ENCODE measurements at regions not wholly inside any gene's neighbourhood (a gene's known extent, or its start where the extent isn't known, plus 50 kb on each side); places are given as distances from the start of the nearest gene placed in this dataset.
A peak's percentile ranks its signal among the peaks of the same experiment; 100 is the strongest.

- no peak for DNase-seq (ENCODE audit: low read depth in 3 of 3, low spot score in 2 of 3)
Measured at GRCh38 chr7:67547183-67547907, 550.7 kb downstream of the TYW1 start.

GRCh38 chr7:67549126-67549525, 552.5 kb downstream of the TYW1 start:
- no peak for DNase-seq (ENCODE audit: low read depth in 3 of 3, low spot score in 2 of 3)

DNA sequence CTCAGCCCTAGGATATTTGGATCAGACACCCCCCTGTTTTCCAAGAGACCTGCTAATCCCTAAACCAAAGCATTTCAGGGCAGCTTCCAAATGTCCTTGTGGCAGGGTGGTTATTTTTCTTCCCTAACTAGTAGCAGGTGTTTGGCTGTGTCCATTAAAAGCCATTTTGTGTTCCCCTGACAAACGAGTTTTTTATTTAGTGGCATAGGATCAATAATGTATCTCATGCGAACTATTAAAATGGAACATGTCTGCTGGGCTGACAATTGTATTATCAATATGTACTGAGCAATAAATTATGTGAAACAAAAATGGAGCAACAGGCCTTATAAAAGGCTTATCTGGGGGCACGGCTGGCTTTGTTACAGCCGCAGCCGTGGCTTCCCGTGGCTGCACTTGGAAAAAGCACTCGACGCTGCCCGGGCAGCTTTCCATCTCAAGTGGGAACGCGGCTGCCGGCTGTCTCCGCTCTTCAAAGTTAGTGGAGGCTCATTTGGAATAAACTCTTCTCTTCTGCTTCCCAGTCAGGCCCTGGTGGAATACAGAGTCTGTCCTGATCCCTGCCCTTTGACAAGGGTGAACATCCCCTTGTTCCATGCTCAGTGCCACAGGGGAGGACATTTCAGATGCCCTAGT, 554.3 kb downstream of the TYW1 start:
- DNase-seq (ENCODE audit: low read depth in 3 of 3, low spot score in 2 of 3), result no peak

DNA sequence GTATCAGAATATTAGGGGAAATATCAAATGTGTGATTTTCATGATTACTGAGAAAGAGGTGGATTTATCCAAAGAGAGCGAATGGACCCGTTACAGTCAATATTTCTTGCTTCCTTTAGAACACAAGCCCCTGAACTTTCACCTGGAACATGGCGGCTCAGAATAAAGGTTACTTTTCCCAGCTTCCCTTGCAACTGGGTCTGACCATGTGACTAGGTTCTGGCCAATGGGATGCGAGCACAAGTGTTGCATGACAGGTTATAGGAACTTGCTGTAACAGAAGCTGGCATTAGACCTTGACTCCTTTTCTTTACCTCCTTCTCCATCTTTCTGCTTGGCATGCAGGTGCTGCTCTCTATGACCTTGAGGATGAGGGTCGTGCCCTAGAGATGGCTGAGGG, 556.1 kb downstream of the TYW1 start:
- no peak for DNase-seq (ENCODE audit: low read depth in 3 of 3, low spot score in 2 of 3)

GRCh38 chr7:67553378-67553777, 556.7 kb downstream of the TYW1 start:
- DNase-seq (ENCODE audit: low read depth in 3 of 3, low spot score in 2 of 3), result no peak

- no peak for DNase-seq (ENCODE audit: low read depth in 3 of 3, low spot score in 2 of 3)
Measured at GRCh38 chr7:67554986-67555385, 558.4 kb downstream of the TYW1 start.

DNA sequence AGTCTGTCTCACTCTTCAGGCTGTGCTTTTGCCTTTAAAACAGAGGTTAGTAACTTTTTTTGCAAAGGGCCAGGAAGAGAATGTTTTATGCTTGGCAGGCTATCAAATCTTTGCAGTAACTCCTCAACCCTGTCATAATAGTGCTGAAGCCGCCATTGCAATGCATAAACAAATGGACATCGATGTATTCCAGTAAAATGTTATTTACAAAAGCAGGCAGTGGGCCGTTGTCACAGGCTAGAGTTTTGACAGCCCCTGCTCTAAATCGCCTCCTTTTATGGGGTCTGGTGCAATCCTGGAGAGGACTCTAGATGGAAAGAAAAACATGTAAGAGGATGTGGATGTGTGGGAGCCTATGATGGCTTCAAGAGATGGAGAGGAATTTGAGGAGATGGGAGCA, 568.3 kb downstream of the TYW1 start:
- peak; percentile 26 to 29 (median 27) for DNase-seq (ENCODE audit: low read depth in 3 of 3, low spot score in 2 of 3)

- DNase-seq (ENCODE audit: low read depth in 3 of 3, low spot score in 2 of 3), result no peak
Measured at GRCh38 chr7:67566101-67566500, 569.5 kb downstream of the TYW1 start.

GRCh38 chr7:67571026-67571545, 574.5 kb downstream of the TYW1 start:
- no peak for DNase-seq (ENCODE audit: low read depth in 3 of 3, low spot score in 2 of 3)

GRCh38 chr7:67573639-67574038, 577.0 kb downstream of the TYW1 start:
- no peak for DNase-seq (ENCODE audit: low read depth in 3 of 3, low spot score in 2 of 3)

- DNase-seq (ENCODE audit: low read depth in 3 of 3, low spot score in 2 of 3), result no peak
Measured at GRCh38 chr7:67588631-67589030, 592.0 kb downstream of the TYW1 start.

- DNase-seq (ENCODE audit: low read depth in 3 of 3, low spot score in 2 of 3), result no peak
Measured at GRCh38 chr7:67589183-67589582, 592.5 kb downstream of the TYW1 start.

DNA sequence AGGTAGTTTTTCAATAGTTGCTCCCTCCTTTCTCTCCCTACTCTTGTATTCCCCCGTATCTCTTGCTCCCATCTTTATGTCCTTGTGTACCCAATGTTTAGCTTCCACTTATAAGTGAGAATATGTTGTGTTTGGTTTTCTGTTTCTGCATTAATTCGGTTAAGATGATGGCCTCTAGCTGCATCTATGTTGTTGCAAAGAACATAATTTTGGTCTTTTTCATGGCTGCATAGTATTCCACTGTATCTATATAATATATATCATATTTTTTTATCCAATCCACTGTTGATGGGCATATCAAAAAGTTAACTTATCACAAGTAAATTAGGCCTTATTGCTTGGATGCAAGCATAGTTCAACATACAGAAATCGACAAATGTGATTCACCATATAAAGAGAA, 594.0 kb downstream of the TYW1 start:
- no peak for DNase-seq (ENCODE audit: low read depth in 3 of 3, low spot score in 2 of 3)

GRCh38 chr7:67593794-67594193, 597.2 kb downstream of the TYW1 start:
- DNase-seq (ENCODE audit: low read depth in 3 of 3, low spot score in 2 of 3), result peak in 1 of 3 donors; percentile 32

DNA sequence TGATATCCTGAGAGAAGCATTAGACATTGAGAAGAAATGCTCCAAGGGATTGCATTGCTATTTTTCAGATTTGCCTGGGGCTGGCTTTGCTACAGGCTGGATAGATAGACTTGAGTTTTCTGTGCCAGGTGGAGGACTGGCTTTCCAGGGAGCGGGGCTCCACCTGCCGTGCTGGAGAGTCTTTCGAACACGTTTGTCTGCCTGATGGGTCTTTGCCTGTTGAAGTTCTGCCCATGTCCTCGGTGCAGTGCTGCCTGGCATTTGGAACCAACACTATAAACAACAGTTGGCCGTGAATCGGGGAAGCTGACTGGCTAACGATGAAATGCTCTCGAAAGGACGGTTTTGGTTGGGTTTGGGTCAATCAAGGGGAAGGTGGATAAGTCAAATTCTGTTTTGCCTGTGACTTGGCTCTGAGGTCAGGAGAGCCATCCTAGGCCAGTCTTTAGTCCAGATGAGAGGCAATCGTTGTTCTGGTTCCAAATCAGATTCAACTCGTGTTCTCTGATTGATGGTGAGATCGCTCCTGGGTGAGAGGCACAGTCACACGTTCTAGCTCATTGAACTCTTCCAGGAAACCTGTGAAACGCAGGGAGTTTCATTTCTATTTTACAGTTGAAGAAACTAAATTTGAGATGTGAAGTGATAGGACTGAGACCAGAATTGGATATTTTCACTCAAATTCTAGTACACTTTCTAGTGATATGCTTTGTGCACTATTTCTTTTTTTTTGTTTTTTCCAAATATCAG, 599.0 kb downstream of the TYW1 start:
- no peak for DNase-seq (ENCODE audit: low read depth in 3 of 3, low spot score in 2 of 3)

GRCh38 chr7:67597161-67597560, 600.5 kb downstream of the TYW1 start:
- DNase-seq (ENCODE audit: low read depth in 3 of 3, low spot score in 2 of 3), result no peak

GRCh38 chr7:67598469-67598868, 601.8 kb downstream of the TYW1 start:
- DNase-seq (ENCODE audit: low read depth in 3 of 3, low spot score in 2 of 3), result no peak

- no peak for DNase-seq (ENCODE audit: low read depth in 3 of 3, low spot score in 2 of 3)
Measured at GRCh38 chr7:67599331-67600062, 602.9 kb downstream of the TYW1 start.

DNA sequence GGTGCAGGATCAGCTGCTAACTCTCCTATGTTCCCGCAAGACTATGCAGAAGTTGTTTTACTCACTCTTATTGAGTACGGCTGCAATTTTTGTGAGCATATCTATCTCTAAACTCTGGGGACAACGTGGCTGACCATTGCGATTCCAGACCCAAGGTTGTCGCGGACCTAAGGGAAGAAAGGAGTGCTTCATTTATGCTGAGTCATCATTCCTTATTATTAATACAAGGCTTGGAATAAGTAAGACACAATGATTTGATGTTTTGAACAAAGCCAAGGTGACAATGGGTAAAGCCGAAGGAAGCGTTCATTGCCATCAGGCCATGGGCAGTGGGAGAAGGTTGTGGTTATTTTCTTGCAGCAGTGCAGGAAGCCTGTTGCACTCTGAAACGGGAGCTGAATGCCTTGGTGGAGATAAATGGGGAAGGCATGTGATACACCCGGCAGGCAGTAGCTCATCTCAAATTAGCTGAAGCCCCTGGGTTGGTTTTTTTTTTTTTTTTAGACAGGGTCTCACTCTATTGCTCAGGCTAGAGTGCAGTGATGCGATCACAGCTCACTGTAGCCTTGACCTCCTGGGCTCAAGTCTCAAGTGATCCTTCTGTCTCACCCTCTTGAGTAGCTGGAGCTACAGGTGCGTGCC, 605.7 kb downstream of the TYW1 start:
- no peak for DNase-seq (ENCODE audit: low read depth in 3 of 3, low spot score in 2 of 3)
